Astrocyte of the cerebellum (primary cell): ENCODE measurements at regions not wholly inside any gene's neighbourhood (a gene's known extent, or its start where the extent isn't known, plus 50 kb on each side); places are given as distances from the start of the nearest gene placed in this dataset.

ENCODE experiments used
- DNase-seq: peaks from one replicate; pipeline ENCODE4 v3.0.0-alpha.2; 2011; ENCODE audit warnings: low read depth
- H3K4me3 ChIP-seq: 2 replicates; pipeline ENCODE4 v1.5.1; 2011; ENCODE audit warnings: mild to moderate bottlenecking, low read depth, low read length, moderate library complexity
- in situ Hi-C: cut with HindIII; loops from 2 replicates; pipeline ENCODE4 v1.10.0; 2017; ENCODE audit warnings: low sequenced_read_pairs
- TF ChIP-seq, protein P1 (sequence below): IDR thresholded peaks from 2 replicates; pipeline ENCODE4 v1.5.1; 2012; ENCODE audit warnings: low read length, low read depth, moderate library complexity, mild to moderate bottlenecking; ENCODE audit errors: missing control alignments

DNA sequence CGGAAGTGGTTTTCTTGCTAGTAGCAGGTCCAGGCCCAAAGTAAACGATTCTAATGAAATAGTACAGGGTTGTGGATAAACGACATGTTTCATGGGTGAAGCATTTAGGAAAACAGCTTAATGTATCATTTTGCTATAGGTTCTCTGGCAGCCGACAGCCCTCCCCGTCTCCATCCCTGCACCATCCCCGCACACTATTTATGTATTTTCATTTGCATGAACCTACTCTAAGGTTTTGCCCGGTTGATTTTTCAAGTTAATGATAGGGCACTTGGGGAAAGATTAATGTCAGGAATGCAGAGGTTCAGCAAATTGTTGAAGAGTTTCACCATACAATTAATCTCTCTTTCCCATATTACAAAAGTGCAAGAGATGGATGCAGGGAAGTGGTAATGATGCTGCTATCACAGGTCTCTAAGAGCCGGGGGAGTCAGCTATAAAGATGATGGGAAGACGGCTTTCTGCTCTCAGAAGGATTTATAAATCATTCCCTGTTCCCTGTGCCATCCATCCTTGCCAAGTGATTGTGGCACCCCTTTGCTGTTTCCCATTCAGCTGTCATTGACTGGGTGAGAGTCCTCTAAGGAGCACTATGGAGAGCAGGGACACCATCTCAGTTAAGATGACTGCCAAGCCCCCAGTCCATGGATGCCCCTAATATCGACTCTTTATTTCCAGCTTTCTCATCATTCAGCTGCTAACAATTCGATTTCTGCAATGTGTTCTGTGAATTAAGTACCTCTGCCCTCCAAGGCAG, 186.3 kb downstream of the IRS2 start:
- H3K4me3 ChIP-seq: no peak overlapping the region
- TF ChIP-seq, protein P1, sequence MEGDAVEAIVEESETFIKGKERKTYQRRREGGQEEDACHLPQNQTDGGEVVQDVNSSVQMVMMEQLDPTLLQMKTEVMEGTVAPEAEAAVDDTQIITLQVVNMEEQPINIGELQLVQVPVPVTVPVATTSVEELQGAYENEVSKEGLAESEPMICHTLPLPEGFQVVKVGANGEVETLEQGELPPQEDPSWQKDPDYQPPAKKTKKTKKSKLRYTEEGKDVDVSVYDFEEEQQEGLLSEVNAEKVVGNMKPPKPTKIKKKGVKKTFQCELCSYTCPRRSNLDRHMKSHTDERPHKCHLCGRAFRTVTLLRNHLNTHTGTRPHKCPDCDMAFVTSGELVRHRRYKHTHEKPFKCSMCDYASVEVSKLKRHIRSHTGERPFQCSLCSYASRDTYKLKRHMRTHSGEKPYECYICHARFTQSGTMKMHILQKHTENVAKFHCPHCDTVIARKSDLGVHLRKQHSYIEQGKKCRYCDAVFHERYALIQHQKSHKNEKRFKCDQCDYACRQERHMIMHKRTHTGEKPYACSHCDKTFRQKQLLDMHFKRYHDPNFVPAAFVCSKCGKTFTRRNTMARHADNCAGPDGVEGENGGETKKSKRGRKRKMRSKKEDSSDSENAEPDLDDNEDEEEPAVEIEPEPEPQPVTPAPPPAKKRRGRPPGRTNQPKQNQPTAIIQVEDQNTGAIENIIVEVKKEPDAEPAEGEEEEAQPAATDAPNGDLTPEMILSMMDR: no peak
- DNase-seq: no peak
- in situ Hi-C loops: no loop called here

DNA sequence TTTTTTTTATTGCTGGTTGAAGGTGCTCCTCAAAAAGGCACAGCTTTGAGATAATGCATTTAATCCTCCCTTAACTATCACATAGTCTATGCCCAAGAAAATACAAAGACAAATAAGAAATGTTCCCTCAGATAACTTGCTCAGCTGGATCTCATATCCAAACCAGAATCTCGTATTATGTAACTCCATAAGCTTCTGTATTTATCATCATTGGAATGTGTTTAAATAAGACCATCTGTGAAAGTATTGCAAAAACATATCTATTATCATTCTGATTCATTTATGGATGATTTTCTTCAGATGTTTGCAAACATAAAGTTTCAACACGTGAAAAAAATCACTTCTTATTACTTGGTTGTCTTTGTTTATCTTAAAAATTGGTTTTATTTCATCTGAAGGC, 190.9 kb downstream of the IRS2 start:
- in situ Hi-C loops: no loop called here
- no peak for DNase-seq

DNA sequence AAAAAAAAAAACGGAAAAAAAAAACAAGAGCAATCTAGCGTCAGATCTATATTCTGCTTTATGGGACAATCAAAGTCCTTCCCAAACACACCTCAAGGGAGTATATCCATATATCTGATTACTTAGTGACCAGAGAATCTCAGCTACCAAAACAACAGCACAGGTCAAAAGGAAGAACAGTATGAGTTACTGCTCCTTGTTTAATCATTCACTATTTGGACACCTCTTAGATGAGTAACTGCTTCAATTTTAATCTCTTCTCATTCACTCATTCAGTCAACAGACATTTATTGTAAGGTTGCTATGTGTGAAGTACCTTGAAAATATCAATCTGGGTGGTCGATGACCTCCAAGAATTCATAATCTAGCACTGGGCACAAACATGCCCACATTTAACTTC, 193.2 kb downstream of the IRS2 start:
- TF ChIP-seq, protein P1: no peak
- no peak overlapping the region for H3K4me3 ChIP-seq
- no peak for DNase-seq
- in situ Hi-C loops: no loop called here

More for the DNA sequence above, 190.9 kb downstream of the IRS2 start:
- TF ChIP-seq, protein P1: no peak
- H3K4me3 ChIP-seq: no peak overlapping the region

DNA sequence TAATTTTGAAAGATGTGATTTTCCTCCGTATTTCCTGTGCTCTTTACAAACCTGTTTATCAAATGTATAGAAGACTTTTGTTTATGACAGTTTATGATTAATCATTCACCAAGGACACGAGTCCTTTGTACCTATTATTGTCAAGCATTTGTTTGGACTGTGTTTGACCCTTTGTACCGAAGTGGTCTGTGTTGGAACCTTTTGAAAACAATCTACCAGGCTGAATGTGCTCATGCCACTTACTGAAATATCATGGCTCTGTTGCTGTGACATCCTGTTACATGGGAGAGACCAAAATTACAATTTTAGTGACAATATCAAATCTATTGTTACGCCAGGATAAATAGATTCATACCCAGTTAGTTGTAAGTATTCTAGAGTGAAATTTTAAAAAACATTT, 193.6 kb downstream of the IRS2 start:
- TF ChIP-seq, protein P1: no peak
- in situ Hi-C loops: no loop called here
- no peak for DNase-seq
- no peak overlapping the region for H3K4me3 ChIP-seq

DNA sequence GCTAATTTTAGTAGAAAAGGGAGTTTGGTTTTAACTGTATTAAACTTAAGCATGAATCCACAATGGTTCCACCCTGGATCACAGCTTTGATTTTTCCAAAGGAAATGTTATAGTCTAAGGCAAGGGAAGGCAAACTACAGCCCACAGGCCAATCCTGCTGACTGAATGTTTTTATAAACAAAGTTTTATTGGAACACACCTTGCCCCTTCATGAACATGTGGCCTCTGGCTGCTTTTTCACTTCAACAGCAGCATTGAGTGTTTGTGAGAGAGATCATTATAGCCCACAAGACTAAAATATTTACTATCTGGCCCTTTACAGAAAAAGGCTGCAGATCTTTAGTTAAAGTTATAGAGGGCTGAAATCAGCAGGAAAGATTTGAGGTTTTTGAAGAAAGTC, 198.7 kb downstream of the IRS2 start:
- TF ChIP-seq, protein P1: no peak
- in situ Hi-C loops: no loop called here
- no peak for DNase-seq
- no peak overlapping the region for H3K4me3 ChIP-seq

DNA sequence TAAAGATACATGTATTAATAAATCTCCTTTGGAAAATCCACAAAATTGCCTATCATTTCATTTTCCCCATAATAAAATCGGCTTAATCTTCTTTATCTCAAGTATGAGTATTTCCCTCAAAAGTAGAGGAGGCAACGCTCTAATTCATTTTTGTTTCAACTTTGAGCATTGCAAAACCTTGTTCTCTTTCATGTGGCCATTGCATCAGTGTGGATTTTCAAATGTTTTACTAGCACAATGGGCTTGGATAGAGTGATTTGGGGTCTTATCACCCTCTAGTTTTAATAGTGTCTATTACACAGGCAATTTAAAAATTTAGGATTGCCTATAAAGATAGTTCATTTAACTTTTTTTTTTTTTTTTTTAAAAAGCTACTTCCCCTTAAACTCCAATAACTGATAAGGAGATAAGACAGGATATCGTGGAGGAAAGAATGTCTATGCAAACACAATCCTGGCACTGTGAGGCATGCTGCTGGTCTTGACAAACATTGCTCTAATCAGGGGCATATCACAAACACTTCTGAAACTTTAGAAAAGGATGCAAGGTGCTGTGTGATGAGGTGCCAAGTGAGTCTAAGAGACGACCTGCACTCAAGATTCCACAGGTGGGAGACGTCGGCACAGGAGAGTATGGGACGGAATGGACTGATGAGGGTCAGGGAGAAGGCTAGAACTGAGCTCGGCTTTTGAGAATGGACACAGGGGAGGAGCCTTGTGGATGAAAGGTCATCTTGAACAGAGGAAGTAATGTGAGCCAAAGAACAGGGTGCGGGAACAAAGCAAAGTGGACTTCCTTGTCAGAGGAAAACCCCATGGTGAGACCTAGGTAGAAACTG, 199.7 kb downstream of the IRS2 start:
- no peak for DNase-seq
- TF ChIP-seq, protein P1: no peak
- H3K4me3 ChIP-seq: no peak overlapping the region
- in situ Hi-C loops: no loop called here
